HCT116 (cell line): ENCODE measurements at regions not wholly inside any gene's neighbourhood (a gene's known extent, or its start where the extent isn't known, plus 50 kb on each side); places are given as distances from the start of the nearest gene placed in this dataset.

Experiments used
- ATAC-seq: fragments of 200-7000 bp; cut with Tn5 transposase; 2 replicates; pipeline ENCODE4 v1.9.1; 2020; ENCODE audit warnings: mild to moderate bottlenecking, moderate library complexity
- BruUV-seq: library from RNA; stranded (reverse); fragments of 400-500 nt; replicated peaks from 2 replicates; lab custom pipeline; 2021; lab: Mats Ljungman, UMichigan
- CTCF ChIA-PET: fragments of 300-600 bp; sonication (Branson Sonifier 250); formaldehyde crosslinking; loops from one replicate; lab custom pipeline; 2021; ENCODE audit warnings: antibody characterized with exemption; lab: Charles Lee
- POLR2A ChIA-PET: fragments of 300-600, 350-600 bp; sonication (Branson Sonifier 250); formaldehyde crosslinking; loops from one replicate; lab custom pipeline; 2021; ENCODE audit warnings: antibody characterized with exemption; lab: Charles Lee
- RAD21 ChIA-PET, 2 experiments: fragments of 300-600 bp; sonication (Branson Sonifier 250); formaldehyde crosslinking; loops; one replicate each; lab custom pipeline; 2023; ENCODE audit warnings: low total read pairs in 2 of 2; ENCODE audit not compliant: uncharacterized antibody in 2 of 2, unreplicated experiment in 2 of 2, low non-redundant PET in 1 of 2; lab: Charles Lee
- DNase-seq: peaks from one replicate; pipeline ENCODE4 v3.0.0-alpha.2; 2010; ENCODE audit warnings: low read depth, low spot score
- H2AFZ ChIP-seq: fragments of 200-600 bp; shearing (Covaris generic), sonication (generic); 2 replicates; pipeline ENCODE4 v1.6.1; 2017; ENCODE audit warnings: low read depth, mixed run types, mixed read lengths, antibody characterized with exemption, low read length; ENCODE audit not compliant: poor library complexity, severe bottlenecking
- H3K27ac ChIP-seq: 2 replicates; pipeline ENCODE4 v1.5.1; 2012; ENCODE audit warnings: low read depth, low read length
- H3K27me3 ChIP-seq: fragments of 200-600 bp; sonication (generic); 2 replicates; pipeline ENCODE4 v1.6.1; 2016; ENCODE audit warnings: mixed run types, low read length, mixed read lengths; ENCODE audit not compliant: insufficient read depth
- H3K36me3 ChIP-seq, 2 experiments: fragments of 200-500 bp in 1 of 2; fragments of 200-600 bp in 1 of 2; sonication (Bioruptor generic) in 1 of 2; sonication (generic) in 1 of 2; 2 replicates each; pipeline versions ENCODE4 v1.5.1 to v1.6.1; 2014 to 2016; ENCODE audit warnings: low read length in 2 of 2, inconsistent platforms in 1 of 2, mixed read lengths in 1 of 2, mixed run types in 1 of 2; ENCODE audit not compliant: insufficient read depth in 2 of 2, control insufficient read depth in 1 of 2
- H3K4me1 ChIP-seq, 2 experiments: fragments of 200-600 bp in 1 of 2; sonication (generic) in 1 of 2; 2 replicates each; pipeline versions ENCODE4 v1.5.1 to v1.6.1; 2012 to 2017; ENCODE audit warnings: low read length in 2 of 2, inconsistent platforms in 1 of 2, mild to moderate bottlenecking in 1 of 2, mixed read lengths in 1 of 2, mixed run types in 1 of 2, moderate library complexity in 1 of 2; ENCODE audit not compliant: insufficient read depth in 2 of 2, control insufficient read depth in 1 of 2
- H3K4me2 ChIP-seq: fragments of 200-600 bp; sonication (generic); 2 replicates; pipeline ENCODE4 v1.6.1; 2017; ENCODE audit warnings: mixed run types, low read length, mixed read lengths
- H3K4me3 ChIP-seq, 2 experiments: fragments of 200-600 bp in 1 of 2; sonication (generic) in 1 of 2; replicated peaks in 1 of 2; 2 replicates each; pipeline ENCODE4 v1.5.1; 2011 to 2016; ENCODE audit warnings: low read length in 2 of 2, control low read depth in 1 of 2, low read depth in 1 of 2, mild to moderate bottlenecking in 1 of 2, mixed read lengths in 1 of 2, mixed run types in 1 of 2
- H3K79me2 ChIP-seq: fragments of 200-600 bp; sonication (generic); 2 replicates; pipeline ENCODE4 v1.6.1; 2017; ENCODE audit warnings: mild to moderate bottlenecking, mixed run types, low read length, moderate library complexity, mixed read lengths; ENCODE audit not compliant: insufficient read depth
- H3K9ac ChIP-seq: fragments of 200-600 bp; sonication (generic); 2 replicates; pipeline ENCODE4 v1.6.1; 2016; ENCODE audit warnings: low read length, mixed read lengths
- H3K9me2 ChIP-seq: fragments of 200-600 bp; sonication (generic), shearing (Covaris generic); 2 replicates; pipeline ENCODE4 v1.6.1; 2017; ENCODE audit warnings: mixed run types, mild to moderate bottlenecking, moderate library complexity; ENCODE audit not compliant: insufficient read depth
- H3K9me3 ChIP-seq, 2 experiments: fragments of 200-500 bp in 1 of 2; fragments of 200-600 bp in 1 of 2; sonication (Bioruptor generic) in 1 of 2; sonication (generic) in 1 of 2; 2 replicates each; pipeline ENCODE4 v1.6.1; 2014 to 2017; ENCODE audit warnings: low read length in 2 of 2, mixed read lengths in 2 of 2, inconsistent platforms in 1 of 2, low read depth in 1 of 2, mild to moderate bottlenecking in 1 of 2, mixed run types in 1 of 2, moderate library complexity in 1 of 2; ENCODE audit not compliant: control insufficient read depth in 1 of 2, insufficient read depth in 1 of 2
- H4K20me1 ChIP-seq: fragments of 200-600 bp; sonication (generic), shearing (Covaris generic); 2 replicates; pipeline ENCODE4 v1.6.1; 2017; ENCODE audit warnings: mixed run types, mild to moderate bottlenecking, moderate library complexity; ENCODE audit not compliant: insufficient read depth
- CBX3 ChIP-seq: IDR thresholded peaks from 2 replicates; pipeline ENCODE4 v1.6.1; 2012; ENCODE audit warnings: low read depth
- CEBPB ChIP-seq: IDR thresholded peaks from 2 replicates; pipeline ENCODE4 v1.6.1; 2012; ENCODE audit warnings: low read depth
- CTCF ChIP-seq, 3 experiments: fragments of 200-600 bp in 1 of 3; sonication (generic) in 1 of 3; IDR thresholded peaks in 2 of 3; conservative IDR thresholded peaks in 1 of 3; 2 replicates each; pipeline ENCODE4 v1.5.1; 2012 to 2017; ENCODE audit warnings: low read depth in 2 of 3, low read length in 2 of 3, antibody characterized with exemption in 1 of 3, borderline replicate concordance in 1 of 3, control low read depth in 1 of 3, mild to moderate bottlenecking in 1 of 3, mixed read lengths in 1 of 3, mixed run types in 1 of 3, moderate library complexity in 1 of 3; ENCODE audit not compliant: insufficient read depth in 1 of 3
- ELF1 ChIP-seq: IDR thresholded peaks from 2 replicates; pipeline ENCODE4 v1.6.1; 2012; ENCODE audit warnings: low read depth, borderline replicate concordance
- EZH2 ChIP-seq: fragments of 200-600 bp; sonication (generic); IDR thresholded peaks from 2 replicates; pipeline ENCODE4 v1.6.1; 2017; ENCODE audit warnings: antibody characterized with exemption, mixed run types
- FOSL1 ChIP-seq: IDR thresholded peaks from 2 replicates; pipeline ENCODE4 v1.6.1; 2012; ENCODE audit warnings: low read depth
- JUND ChIP-seq: IDR thresholded peaks from 2 replicates; pipeline ENCODE4 v1.6.1; 2012
- MAX ChIP-seq: IDR thresholded peaks from 2 replicates; pipeline ENCODE4 v1.6.1; 2012
- POLR2A ChIP-seq: IDR thresholded peaks from 2 replicates; pipeline ENCODE4 v1.7.0; 2011; ENCODE audit warnings: borderline replicate concordance; ENCODE audit not compliant: insufficient read depth, insufficient read length; ENCODE audit errors: extremely low read depth
- POLR2AphosphoS5 ChIP-seq: IDR thresholded peaks from 2 replicates; pipeline ENCODE4 v1.6.1; 2011; ENCODE audit warnings: mild to moderate bottlenecking, low read depth, low read length, moderate library complexity
- RAD21 ChIP-seq: IDR thresholded peaks from 2 replicates; pipeline ENCODE4 v1.6.1; 2012; ENCODE audit warnings: low read depth, mild to moderate bottlenecking
- REST ChIP-seq: IDR thresholded peaks from 2 replicates; pipeline ENCODE4 v1.6.1; 2012; ENCODE audit warnings: low read depth
- SIN3A ChIP-seq: IDR thresholded peaks from 2 replicates; pipeline ENCODE4 v1.6.1; 2012; ENCODE audit warnings: low read depth
- SP1 ChIP-seq: IDR thresholded peaks from 2 replicates; pipeline ENCODE4 v1.6.1; 2012; ENCODE audit warnings: low read depth
- SRF ChIP-seq: IDR thresholded peaks from 2 replicates; pipeline ENCODE4 v1.6.1; 2012; ENCODE audit warnings: low read depth
- ZFX ChIP-seq: fragments of 450-650 bp; IDR thresholded peaks from 2 replicates; pipeline ENCODE4 v1.6.1; 2017
- ZNF274 ChIP-seq: fragments of 200-500 bp; sonication (Bioruptor generic); IDR thresholded peaks from 2 replicates; pipeline ENCODE4 v1.6.1; 2014; ENCODE audit warnings: mild to moderate bottlenecking, low read depth, low read length, inconsistent platforms
- intact Hi-C: fragments of 100-400 bp; cut with micrococcal nuclease; formaldehyde crosslinking; loops from 2 replicates; pipeline ENCODE4 v1.10.0; 2022

GRCh38 chr10:69685426-69685801 lies 55.4 kb downstream of the FAM241B start:
- no peak overlapping the region for H3K27ac ChIP-seq
- ChIA-PET CTCF (interaction anchor here (1.3 kb wide), 1 partner anchor 11 kb away, joined by 4 read pairs; no protein-coding TSS in a partner anchor), POLR2A (no interaction called here), RAD21 (no interaction called here)
- no peaks in the 10 kb centered on the region for H3K36me3 ChIP-seq
- peaks cover 0 to 7% of the 10 kb centered on the region in 2 experiments; a peak in 2 of 4 replicates for H3K4me1 ChIP-seq
- peaks cover 16% of the 10 kb centered on the region for H3K27me3 ChIP-seq
- no TSS peak for BruUV-seq
- DNase-seq (no peak), ATAC-seq (no peak)
- no peak overlapping the region for H3K4me2 ChIP-seq
- H2AFZ ChIP-seq, result no peak overlapping the region
- no peak overlapping the region for H3K4me3 ChIP-seq
- TF ChIP-seq CEBPB, result no peak
- no peak for TF ChIP-seq REST
- no peak for TF ChIP-seq FOSL1
- no peaks in the 10 kb centered on the region for H3K9me3 ChIP-seq
- H4K20me1 ChIP-seq, result no peaks in the 10 kb centered on the region
- no peak overlapping the region for H3K9ac ChIP-seq
- H3K9me2 ChIP-seq, result no peaks in the 10 kb centered on the region
- no peaks in the 10 kb centered on the region for H3K79me2 ChIP-seq
- intact Hi-C loops, result no loop called here

- DNase-seq (no peak), ATAC-seq (no peak)
- Histone ChIP-seq H3K9ac (no peak overlapping the region), H3K4me2 (no peak overlapping the region), H3K27ac (no peak overlapping the region), H3K79me2 (no peaks in the 10 kb centered on the region), H4K20me1 (no peaks in the 10 kb centered on the region), H3K4me1 (peaks cover 0 to 7% of the 10 kb centered on the region in 2 experiments; a peak in 2 of 4 replicates), H3K4me3 (no peak overlapping the region), H3K36me3 (no peaks in the 10 kb centered on the region), H3K9me2 (no peaks in the 10 kb centered on the region), H2AFZ (no peak overlapping the region), H3K27me3 (peaks cover 10% of the 10 kb centered on the region; the same call in 1 of the 2 replicates), H3K9me3 (no peaks in the 10 kb centered on the region)
- ChIA-PET POLR2A (no interaction called here), RAD21 (no interaction called here), CTCF (interaction anchor here (1.3 kb wide), 1 partner anchor 10 kb away, joined by 4 read pairs; no protein-coding TSS in a partner anchor)
- intact Hi-C loops, result no loop called here
- BruUV-seq, result no TSS peak
- TF ChIP-seq CBX3, result no peak
- no peak for TF ChIP-seq RAD21
- TF ChIP-seq SRF, result no peak
- TF ChIP-seq MAX, result no peak
- no peak for TF ChIP-seq SP1
- no peak for TF ChIP-seq JUND
- TF ChIP-seq POLR2A, result no peak
- no peak for TF ChIP-seq CTCF (IDR thresholded peaks at IDR 0.05 in 2 of 3, conservative IDR thresholded peaks at IDR 0.05 in 1 of 3; ENCODE audit: borderline replicate concordance in 1 of 3, insufficient read depth in 1 of 3, low read depth in 2 of 3, low read length in 2 of 3)
- no peak for TF ChIP-seq EZH2
- TF ChIP-seq ELF1, result no peak
- TF ChIP-seq ZNF274, result no peak
- TF ChIP-seq SIN3A, result no peak
- no peak for TF ChIP-seq FOSL1
- TF ChIP-seq ZFX, result no peak
- TF ChIP-seq POLR2AphosphoS5, result no peak
Measured at GRCh38 chr10:69685802-69686585, 55.9 kb downstream of the FAM241B start.
